Muscle layer of duodenum (tissue), 2 donors: ENCODE measurements at regions not wholly inside any gene's neighbourhood (a gene's known extent, or its start where the extent isn't known, plus 50 kb on each side); places are given as distances from the start of the nearest gene placed in this dataset.
A peak's percentile ranks its signal among the peaks of the same experiment; 100 is the strongest.

Source experiments
- H3K27ac ChIP-seq: one replicate; pipeline ENCODE4 v1.7.0; 2013; ENCODE audit warnings: mild to moderate bottlenecking, low read length
- H3K27me3 ChIP-seq: one replicate; pipeline ENCODE4 v1.7.0; 2013; ENCODE audit warnings: low read depth, mild to moderate bottlenecking, control low read depth, low read length
- H3K36me3 ChIP-seq, 2 donors: one replicate each; pipeline ENCODE4 v1.7.0; 2013; ENCODE audit warnings: low read length in 2 of 2, control low read depth in 1 of 2, mild to moderate bottlenecking in 1 of 2; ENCODE audit not compliant: insufficient read depth in 2 of 2, control insufficient read depth in 1 of 2
- H3K4me1 ChIP-seq, 2 donors: one replicate each; pipeline ENCODE4 v1.7.0; 2013; ENCODE audit warnings: low read length in 2 of 2, mild to moderate bottlenecking in 2 of 2, control low read depth in 1 of 2, moderate library complexity in 1 of 2; ENCODE audit not compliant: insufficient read depth in 2 of 2, control insufficient read depth in 1 of 2
- H3K4me3 ChIP-seq, 2 donors: one replicate each; pipeline ENCODE4 v1.7.0; 2013; ENCODE audit warnings: low read length in 2 of 2, low read depth in 1 of 2, mild to moderate bottlenecking in 1 of 2
- H3K9me3 ChIP-seq, 2 donors: one replicate each; pipeline ENCODE4 v1.7.0; 2013; ENCODE audit warnings: low read length in 2 of 2, control low read depth in 1 of 2, mild to moderate bottlenecking in 1 of 2; ENCODE audit not compliant: control insufficient read depth in 1 of 2
- donor health status: healthy.

- H3K9me3 ChIP-seq: no peaks in the 10 kb centered on the region
- no peaks in the 10 kb centered on the region for H3K4me1 ChIP-seq
- H3K36me3 ChIP-seq: no peaks in the 10 kb centered on the region
- no peak overlapping the region for H3K27ac ChIP-seq
- H3K4me3 ChIP-seq: no peak overlapping the region
- H3K27me3 ChIP-seq: no peaks in the 10 kb centered on the region
Observed at GRCh38 chr2:23019476-23019875, 365.5 kb upstream of the KLHL29 start.

DNA sequence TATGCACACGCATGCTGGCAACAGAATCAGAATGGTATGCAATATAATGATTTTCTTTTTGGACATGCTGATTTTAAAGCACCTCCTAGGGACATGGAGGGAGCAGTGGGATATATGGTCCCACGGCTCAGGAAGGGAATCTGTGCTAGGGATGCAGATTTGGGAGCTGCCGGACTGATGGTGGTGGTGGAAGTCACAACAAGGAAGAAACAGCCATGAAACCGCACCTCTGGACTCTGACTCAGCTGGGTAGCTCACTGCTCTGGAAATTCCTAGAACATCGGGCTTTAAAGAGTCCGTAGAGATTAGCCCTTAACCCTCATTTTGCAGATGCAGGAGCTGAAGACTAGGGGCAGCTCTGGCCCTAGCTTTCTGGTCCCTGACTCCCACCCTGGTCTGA lies 364.3 kb upstream of the KLHL29 start:
- Histone ChIP-seq H3K9me3 (no peaks in the 10 kb centered on the region), H3K4me3 (no peak overlapping the region), H3K4me1 (no peaks in the 10 kb centered on the region), H3K36me3 (no peaks in the 10 kb centered on the region), H3K27me3 (no peaks in the 10 kb centered on the region), H3K27ac (no peak overlapping the region)

- H3K9me3 ChIP-seq: no peaks in the 10 kb centered on the region
- no peaks in the 10 kb centered on the region for H3K36me3 ChIP-seq
- no peaks in the 10 kb centered on the region for H3K4me1 ChIP-seq
- H3K27ac ChIP-seq: no peak overlapping the region
- no peaks in the 10 kb centered on the region for H3K27me3 ChIP-seq
- H3K4me3 ChIP-seq: no peak overlapping the region
Observed at GRCh38 chr2:23021311-23022120, 363.5 kb upstream of the KLHL29 start.

DNA sequence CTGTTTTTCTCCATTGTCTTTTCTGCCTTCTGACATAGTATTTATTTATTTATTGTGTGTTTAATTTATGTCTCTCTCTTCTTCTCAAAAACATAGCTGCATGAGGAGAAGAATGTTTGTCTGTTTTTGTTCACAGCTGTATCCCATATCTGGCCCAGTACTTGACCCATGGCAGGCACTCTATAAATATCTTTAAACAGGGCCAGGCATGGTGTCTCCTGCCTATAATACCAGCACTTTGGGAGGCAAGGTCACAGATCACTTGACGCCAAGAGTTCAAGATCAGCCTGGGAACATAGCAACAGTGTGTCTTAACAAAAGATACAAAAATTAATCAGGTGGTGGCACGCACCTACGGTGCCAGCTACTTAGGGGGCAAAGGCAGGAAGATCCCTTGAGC lies 361.3 kb upstream of the KLHL29 start:
- Histone ChIP-seq H3K27me3 (no peaks in the 10 kb centered on the region), H3K36me3 (no peaks in the 10 kb centered on the region), H3K27ac (no peak overlapping the region), H3K4me3 (no peak overlapping the region), H3K4me1 (peaks cover 0 to under 1% of the 10 kb centered on the region in 2 donors), H3K9me3 (no peaks in the 10 kb centered on the region)

DNA sequence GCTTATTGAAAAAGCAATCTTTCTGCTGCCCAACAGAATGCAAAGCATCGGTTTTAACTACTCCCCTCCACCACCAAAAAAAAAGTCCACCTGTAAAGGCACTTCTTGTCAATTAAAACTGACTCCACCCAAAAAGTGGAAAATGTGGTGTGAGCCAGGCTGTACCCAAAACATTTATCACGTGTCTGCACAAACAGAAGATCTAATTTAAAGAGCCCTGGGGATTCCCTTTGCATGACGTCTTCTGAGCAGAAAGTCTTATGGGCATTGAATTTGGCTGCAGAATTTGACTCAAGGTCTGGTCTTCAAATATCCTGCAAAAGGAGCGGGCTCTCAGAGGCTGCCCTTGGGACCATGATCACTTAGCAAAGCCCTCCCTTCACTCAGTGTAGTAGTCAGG lies 358.3 kb upstream of the KLHL29 start:
- H3K9me3 ChIP-seq: no peaks in the 10 kb centered on the region
- no peak overlapping the region for H3K4me3 ChIP-seq
- no peak overlapping the region for H3K27ac ChIP-seq
- no peaks in the 10 kb centered on the region for H3K27me3 ChIP-seq
- H3K36me3 ChIP-seq: no peaks in the 10 kb centered on the region
- H3K4me1 ChIP-seq: peaks cover 0 to 5% of the 10 kb centered on the region in 2 donors

DNA sequence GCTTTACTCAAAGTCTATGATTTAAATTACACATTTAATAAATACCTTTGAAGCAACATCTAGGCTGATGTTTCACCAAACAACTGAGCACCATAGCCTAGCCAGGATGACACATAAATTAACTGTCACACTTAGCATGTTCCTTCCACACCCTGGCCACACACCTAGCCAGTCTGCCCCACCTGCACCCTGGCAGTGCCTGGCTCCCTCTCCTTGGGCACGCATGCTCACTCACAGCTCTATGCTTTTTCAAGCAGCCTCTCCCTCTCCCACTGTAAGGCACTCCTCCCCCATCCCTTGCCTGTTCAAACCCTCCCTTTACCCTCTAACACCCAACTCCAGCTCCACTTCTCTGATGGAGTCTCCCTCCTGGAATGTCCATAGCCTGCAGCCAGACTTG lies 357.6 kb upstream of the KLHL29 start:
- Histone ChIP-seq H3K9me3 (no peaks in the 10 kb centered on the region), H3K36me3 (no peaks in the 10 kb centered on the region), H3K27ac (peak overlapping the region; percentile 14), H3K4me1 (peaks cover 0 to 5% of the 10 kb centered on the region in 2 donors), H3K27me3 (no peaks in the 10 kb centered on the region), H3K4me3 (no peak overlapping the region)

DNA sequence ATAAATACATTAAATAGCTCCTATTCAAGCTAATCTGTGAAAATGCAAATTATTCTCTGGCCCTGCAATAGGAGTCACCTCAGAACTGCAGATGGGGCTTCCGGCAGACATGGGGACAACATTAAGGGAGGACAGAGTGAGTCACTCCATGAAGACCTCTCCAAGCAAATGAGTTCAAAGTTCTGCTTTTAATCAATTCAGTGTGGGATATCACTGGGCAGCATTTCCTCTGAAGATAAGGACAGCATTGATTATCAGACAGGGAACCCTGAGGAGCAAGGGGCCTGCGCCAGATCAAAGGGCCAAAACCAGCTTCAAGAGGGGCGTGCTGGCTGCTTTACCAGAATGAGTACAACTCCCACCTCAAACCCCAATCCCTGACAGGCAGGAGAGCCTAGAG lies 356.9 kb upstream of the KLHL29 start:
- Histone ChIP-seq H3K27ac (peak overlapping the region; percentile 14), H3K4me3 (no peak overlapping the region), H3K27me3 (no peaks in the 10 kb centered on the region), H3K4me1 (peaks cover 0 to 5% of the 10 kb centered on the region in 2 donors), H3K9me3 (no peaks in the 10 kb centered on the region), H3K36me3 (no peaks in the 10 kb centered on the region)

DNA sequence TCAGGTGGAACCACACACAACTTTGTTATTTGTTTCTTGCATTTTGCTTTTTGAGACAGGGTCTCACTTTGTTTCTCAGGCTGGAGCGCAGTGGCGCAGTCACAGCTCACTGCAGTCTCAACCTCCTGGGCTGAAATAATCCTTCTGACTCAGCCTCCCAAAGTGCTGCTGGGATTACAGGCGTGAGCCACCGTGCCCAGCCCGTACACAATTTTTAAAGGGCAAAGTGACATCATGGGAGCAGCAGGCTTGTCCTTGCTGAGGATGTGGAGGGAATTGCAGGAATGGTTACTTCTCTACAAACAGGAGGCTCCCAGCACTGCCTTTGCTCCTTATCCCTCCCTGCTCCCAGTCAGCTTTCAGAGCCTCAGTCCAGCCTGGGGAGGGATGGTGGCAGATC lies 355.9 kb upstream of the KLHL29 start:
- Histone ChIP-seq H3K9me3 (no peaks in the 10 kb centered on the region), H3K27me3 (no peaks in the 10 kb centered on the region), H3K4me3 (no peak overlapping the region), H3K36me3 (no peaks in the 10 kb centered on the region), H3K27ac (no peak overlapping the region), H3K4me1 (peaks cover 0 to 5% of the 10 kb centered on the region in 2 donors)

- Histone ChIP-seq H3K36me3 (no peaks in the 10 kb centered on the region), H3K9me3 (no peaks in the 10 kb centered on the region), H3K4me3 (no peak overlapping the region), H3K27ac (no peak overlapping the region), H3K4me1 (peaks cover 0 to 5% of the 10 kb centered on the region in 2 donors), H3K27me3 (no peaks in the 10 kb centered on the region)
Observed at GRCh38 chr2:23029951-23030350, 355.0 kb upstream of the KLHL29 start.

- H3K9me3 ChIP-seq: no peaks in the 10 kb centered on the region
- H3K36me3 ChIP-seq: no peaks in the 10 kb centered on the region
- H3K4me3 ChIP-seq: no peak overlapping the region
- no peaks in the 10 kb centered on the region for H3K27me3 ChIP-seq
- no peak overlapping the region for H3K27ac ChIP-seq
- no peaks in the 10 kb centered on the region for H3K4me1 ChIP-seq
Observed at GRCh38 chr2:23034996-23035395, 350.0 kb upstream of the KLHL29 start.

DNA sequence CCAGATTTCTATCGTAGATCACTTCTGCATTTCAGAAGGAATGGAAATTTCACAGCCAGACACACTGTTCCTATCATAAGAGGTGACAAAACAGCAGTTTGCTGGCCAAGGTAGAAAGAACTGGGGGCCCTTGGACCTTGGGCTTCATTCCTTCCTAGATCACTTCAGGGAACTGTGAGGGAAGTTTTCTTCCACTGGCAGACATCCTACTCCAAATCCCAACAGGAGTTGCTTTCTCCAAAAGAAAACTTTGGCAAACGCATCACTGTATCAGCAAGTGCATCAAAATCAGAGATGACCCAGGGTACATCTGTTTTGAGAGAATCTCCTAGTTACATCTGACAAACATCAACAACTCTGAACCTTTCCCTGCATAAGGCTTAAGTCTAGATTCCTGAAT lies 348.4 kb upstream of the KLHL29 start:
- Histone ChIP-seq H3K4me1 (peaks cover 0 to 2% of the 10 kb centered on the region in 2 donors), H3K4me3 (no peak overlapping the region), H3K9me3 (no peaks in the 10 kb centered on the region), H3K27ac (no peak overlapping the region), H3K27me3 (no peaks in the 10 kb centered on the region), H3K36me3 (no peaks in the 10 kb centered on the region)

GRCh38 chr2:23037596-23037995 lies 347.4 kb upstream of the KLHL29 start:
- no peak overlapping the region for H3K27ac ChIP-seq
- peaks cover 0 to 7% of the 10 kb centered on the region in 2 donors for H3K4me1 ChIP-seq

More at GRCh38 chr2:23037596-23037995, 347.4 kb upstream of the KLHL29 start:
- no peaks in the 10 kb centered on the region for H3K27me3 ChIP-seq
- no peaks in the 10 kb centered on the region for H3K9me3 ChIP-seq
- no peaks in the 10 kb centered on the region for H3K36me3 ChIP-seq
- no peak overlapping the region for H3K4me3 ChIP-seq
